GM21825 (cell line): ENCODE measurements at regions not wholly inside any gene's neighbourhood (a gene's known extent, or its start where the extent isn't known, plus 50 kb on each side); places are given as distances from the start of the nearest gene placed in this dataset.
A peak's percentile ranks its signal among the peaks of the same experiment; 100 is the strongest.

Experiments
- ATAC-seq: cut with Tn5 transposase; IDR thresholded peaks from one replicate; pipeline ENCODE4 v1.9.1; 2021; ENCODE audit warnings: mild to moderate bottlenecking, moderate library complexity; ENCODE audit not compliant: unreplicated experiment

DNA sequence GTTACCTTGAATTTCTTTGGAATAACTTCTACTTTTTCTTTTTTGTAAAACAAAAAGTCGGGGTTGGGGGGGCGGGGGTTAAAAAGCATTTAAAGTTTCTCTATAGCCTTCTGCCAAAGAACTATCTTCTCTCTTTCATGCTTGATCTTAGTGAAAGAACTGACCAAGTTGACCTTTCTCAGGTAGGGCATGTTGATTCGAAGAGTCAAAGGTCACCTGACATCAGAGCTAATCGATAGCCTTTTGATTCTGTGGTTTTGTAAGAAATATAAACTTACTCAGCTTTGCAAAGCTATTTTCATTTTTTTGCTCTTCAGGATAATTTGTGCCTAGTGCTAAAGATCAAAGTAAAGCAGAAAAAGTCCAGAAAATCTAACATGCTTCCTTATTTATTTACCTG is 181.5 kb downstream of the IRS2 start:
- ATAC-seq, result no peak

DNA sequence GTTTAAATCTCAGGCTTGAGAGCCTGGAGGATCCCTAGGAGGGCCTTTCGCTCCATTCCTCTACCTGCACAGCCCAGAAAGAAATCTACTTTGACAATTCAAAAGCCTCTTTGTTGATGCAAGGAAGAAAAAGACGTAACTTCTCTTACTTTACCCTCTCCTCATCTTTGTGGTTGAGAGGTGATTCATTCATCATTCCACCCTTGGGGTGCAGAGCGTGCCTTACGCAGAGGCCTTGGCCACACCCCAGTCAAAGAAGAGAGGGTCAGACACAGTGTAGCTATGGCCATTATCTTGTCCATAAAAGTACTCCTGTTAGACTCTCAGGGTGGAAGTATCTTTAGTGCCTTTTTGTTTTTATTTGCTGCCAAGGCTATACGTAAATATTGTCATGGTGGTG is 184.0 kb downstream of the IRS2 start:
- ATAC-seq, result no peak

DNA sequence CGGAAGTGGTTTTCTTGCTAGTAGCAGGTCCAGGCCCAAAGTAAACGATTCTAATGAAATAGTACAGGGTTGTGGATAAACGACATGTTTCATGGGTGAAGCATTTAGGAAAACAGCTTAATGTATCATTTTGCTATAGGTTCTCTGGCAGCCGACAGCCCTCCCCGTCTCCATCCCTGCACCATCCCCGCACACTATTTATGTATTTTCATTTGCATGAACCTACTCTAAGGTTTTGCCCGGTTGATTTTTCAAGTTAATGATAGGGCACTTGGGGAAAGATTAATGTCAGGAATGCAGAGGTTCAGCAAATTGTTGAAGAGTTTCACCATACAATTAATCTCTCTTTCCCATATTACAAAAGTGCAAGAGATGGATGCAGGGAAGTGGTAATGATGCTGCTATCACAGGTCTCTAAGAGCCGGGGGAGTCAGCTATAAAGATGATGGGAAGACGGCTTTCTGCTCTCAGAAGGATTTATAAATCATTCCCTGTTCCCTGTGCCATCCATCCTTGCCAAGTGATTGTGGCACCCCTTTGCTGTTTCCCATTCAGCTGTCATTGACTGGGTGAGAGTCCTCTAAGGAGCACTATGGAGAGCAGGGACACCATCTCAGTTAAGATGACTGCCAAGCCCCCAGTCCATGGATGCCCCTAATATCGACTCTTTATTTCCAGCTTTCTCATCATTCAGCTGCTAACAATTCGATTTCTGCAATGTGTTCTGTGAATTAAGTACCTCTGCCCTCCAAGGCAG is 186.3 kb downstream of the IRS2 start:
- ATAC-seq, result no peak

DNA sequence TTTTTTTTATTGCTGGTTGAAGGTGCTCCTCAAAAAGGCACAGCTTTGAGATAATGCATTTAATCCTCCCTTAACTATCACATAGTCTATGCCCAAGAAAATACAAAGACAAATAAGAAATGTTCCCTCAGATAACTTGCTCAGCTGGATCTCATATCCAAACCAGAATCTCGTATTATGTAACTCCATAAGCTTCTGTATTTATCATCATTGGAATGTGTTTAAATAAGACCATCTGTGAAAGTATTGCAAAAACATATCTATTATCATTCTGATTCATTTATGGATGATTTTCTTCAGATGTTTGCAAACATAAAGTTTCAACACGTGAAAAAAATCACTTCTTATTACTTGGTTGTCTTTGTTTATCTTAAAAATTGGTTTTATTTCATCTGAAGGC is 190.9 kb downstream of the IRS2 start:
- no peak for ATAC-seq

DNA sequence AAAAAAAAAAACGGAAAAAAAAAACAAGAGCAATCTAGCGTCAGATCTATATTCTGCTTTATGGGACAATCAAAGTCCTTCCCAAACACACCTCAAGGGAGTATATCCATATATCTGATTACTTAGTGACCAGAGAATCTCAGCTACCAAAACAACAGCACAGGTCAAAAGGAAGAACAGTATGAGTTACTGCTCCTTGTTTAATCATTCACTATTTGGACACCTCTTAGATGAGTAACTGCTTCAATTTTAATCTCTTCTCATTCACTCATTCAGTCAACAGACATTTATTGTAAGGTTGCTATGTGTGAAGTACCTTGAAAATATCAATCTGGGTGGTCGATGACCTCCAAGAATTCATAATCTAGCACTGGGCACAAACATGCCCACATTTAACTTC is 193.2 kb downstream of the IRS2 start:
- ATAC-seq, result no peak

DNA sequence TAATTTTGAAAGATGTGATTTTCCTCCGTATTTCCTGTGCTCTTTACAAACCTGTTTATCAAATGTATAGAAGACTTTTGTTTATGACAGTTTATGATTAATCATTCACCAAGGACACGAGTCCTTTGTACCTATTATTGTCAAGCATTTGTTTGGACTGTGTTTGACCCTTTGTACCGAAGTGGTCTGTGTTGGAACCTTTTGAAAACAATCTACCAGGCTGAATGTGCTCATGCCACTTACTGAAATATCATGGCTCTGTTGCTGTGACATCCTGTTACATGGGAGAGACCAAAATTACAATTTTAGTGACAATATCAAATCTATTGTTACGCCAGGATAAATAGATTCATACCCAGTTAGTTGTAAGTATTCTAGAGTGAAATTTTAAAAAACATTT is 193.6 kb downstream of the IRS2 start:
- ATAC-seq, result no peak

DNA sequence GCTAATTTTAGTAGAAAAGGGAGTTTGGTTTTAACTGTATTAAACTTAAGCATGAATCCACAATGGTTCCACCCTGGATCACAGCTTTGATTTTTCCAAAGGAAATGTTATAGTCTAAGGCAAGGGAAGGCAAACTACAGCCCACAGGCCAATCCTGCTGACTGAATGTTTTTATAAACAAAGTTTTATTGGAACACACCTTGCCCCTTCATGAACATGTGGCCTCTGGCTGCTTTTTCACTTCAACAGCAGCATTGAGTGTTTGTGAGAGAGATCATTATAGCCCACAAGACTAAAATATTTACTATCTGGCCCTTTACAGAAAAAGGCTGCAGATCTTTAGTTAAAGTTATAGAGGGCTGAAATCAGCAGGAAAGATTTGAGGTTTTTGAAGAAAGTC is 198.7 kb downstream of the IRS2 start:
- no peak for ATAC-seq

DNA sequence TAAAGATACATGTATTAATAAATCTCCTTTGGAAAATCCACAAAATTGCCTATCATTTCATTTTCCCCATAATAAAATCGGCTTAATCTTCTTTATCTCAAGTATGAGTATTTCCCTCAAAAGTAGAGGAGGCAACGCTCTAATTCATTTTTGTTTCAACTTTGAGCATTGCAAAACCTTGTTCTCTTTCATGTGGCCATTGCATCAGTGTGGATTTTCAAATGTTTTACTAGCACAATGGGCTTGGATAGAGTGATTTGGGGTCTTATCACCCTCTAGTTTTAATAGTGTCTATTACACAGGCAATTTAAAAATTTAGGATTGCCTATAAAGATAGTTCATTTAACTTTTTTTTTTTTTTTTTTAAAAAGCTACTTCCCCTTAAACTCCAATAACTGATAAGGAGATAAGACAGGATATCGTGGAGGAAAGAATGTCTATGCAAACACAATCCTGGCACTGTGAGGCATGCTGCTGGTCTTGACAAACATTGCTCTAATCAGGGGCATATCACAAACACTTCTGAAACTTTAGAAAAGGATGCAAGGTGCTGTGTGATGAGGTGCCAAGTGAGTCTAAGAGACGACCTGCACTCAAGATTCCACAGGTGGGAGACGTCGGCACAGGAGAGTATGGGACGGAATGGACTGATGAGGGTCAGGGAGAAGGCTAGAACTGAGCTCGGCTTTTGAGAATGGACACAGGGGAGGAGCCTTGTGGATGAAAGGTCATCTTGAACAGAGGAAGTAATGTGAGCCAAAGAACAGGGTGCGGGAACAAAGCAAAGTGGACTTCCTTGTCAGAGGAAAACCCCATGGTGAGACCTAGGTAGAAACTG is 199.7 kb downstream of the IRS2 start:
- ATAC-seq, result no peak

DNA sequence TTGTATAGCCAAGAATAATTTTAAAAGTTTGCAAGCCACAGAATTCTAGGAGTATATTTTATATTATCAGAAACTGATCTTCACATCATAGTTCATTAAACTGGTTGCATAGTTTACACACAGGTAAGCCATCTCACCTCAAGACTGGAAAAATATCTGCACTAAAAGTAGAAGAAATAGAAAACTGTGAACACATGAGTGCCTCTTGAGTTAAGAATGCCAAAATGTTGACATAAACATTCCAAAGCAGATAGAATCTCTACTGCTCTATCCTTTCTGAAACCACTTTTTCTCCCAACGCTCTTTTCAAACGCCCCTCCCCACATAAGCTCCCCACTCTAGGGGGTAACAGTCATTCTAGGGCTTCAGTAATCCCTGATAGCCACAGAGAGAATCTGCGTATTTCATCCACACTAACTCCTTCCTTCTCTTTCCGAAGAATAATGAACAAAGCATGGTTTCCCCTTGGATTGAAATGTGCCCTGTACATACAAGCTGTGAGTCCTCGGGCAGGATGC is 201.5 kb downstream of the IRS2 start:
- no peak for ATAC-seq

DNA sequence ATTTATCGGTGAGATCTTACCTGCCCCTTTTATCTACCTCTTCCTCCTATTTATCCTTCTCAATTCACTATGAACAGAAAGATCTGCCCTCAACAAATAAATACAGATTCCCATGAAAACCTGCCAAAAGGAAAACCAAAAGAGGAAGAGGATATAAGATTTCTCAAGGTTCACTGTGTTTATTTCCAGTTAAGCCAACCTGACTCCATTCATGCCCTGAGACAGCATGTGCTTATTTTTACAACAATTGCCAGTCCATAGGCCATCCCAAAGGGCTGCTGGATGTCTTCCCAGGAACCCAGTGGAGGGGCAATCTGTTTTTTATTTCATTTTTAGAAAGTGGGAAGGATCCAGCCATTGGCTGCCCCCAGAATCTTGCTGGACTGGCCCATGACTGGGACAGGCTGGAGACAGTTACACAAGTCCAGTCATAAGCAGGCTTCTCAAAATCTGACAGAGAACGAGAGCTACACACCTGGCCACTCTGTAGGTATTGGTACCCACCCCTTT is 209.1 kb downstream of the IRS2 start:
- no peak for ATAC-seq

DNA sequence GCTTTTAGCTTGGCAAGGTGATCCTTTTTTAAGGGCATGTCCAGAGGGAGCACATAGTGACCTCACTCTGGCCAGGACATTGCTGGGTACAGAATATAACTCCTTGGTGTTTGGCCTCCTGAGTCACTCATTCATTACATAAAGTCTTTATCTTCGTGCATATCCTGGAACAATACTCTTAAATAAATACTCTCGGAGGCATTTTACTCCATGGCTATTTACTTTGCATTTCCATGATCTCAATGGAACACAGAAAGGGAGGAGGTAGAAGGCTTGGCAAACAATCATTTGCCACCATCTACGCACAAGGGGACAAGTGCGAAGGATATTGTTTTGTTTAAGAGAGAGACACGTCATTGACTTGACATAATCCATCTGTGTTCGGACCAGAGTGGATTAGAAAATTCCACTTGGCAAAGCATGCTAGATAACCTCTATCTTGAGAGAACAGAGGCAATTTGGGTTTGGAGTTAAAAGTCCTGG is 210.0 kb downstream of the IRS2 start:
- no peak for ATAC-seq

DNA sequence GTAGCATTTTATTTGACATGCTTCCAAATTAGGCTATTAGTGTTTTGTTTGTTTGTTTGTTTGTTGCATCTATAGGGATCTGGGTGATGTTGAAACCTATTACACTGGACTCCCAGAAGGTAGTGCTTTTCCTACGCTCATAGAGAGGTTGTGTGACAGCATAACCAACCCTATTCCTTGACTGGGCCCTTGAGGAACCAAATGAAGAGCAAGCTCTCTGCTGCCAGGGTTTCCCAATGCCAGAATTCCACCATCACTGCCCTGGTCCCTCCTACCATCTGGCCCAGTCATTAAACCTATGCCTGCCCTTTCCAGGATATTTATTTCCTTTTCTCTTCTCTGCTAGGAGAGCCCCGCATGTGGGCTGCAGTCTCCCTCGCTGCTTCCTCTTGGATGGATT is 210.6 kb downstream of the IRS2 start:
- ATAC-seq, result no peak

DNA sequence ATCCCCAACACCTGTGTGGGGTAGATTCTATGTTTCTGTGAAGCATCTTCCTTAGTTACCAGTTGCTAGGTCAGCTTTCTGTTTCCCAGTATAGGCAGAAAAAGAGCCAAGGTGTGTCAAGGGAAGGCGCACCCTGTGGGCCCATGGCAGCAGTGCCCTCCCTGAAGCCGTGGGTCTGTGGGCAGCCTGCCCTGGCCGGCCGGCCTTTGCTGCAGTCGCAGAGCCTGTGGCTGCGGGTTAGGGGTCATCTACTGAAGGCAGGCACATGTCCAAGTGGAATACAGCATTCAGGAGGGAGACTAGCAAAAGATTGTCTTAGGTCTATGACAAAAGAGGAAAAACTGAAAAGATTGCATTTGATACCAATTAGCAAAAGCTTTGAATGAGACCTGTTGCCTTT is 214.0 kb downstream of the IRS2 start:
- no peak for ATAC-seq

DNA sequence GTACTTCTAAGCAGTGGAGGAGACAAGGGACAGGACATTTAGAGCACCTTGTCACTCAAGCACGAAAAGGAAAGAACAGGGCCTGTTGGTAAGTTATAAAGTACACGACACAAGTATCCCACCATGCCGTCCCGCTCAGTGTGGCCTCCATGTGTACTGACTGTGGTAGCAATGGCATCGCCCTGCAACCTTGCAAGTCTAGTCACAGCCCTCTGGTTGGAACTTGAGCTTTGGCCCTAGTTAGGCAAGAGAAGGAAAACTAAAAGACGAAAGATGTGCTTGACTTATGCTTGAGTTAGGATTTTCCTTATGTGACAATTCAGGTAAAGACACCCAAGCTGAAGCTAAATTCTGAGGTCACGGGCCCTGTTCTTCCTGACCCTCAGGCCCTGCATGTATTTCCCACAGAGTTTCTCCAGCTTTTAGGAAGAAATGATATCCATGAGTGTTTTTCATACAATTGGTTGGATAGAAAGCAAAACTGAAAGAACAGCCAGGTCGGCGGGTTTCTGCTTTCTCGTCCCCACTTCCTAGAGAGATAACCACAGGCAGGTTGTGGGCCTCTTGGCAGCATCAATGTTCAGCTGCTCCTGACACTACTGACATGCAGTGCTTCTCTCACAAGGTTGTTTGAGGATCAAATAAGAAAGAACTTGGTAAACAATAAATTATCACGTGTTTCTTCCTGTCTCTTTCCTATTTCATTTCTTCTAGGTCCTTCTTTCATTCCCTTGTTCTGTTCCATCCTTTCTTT is 216.2 kb downstream of the IRS2 start:
- ATAC-seq, result peak; percentile 97

DNA sequence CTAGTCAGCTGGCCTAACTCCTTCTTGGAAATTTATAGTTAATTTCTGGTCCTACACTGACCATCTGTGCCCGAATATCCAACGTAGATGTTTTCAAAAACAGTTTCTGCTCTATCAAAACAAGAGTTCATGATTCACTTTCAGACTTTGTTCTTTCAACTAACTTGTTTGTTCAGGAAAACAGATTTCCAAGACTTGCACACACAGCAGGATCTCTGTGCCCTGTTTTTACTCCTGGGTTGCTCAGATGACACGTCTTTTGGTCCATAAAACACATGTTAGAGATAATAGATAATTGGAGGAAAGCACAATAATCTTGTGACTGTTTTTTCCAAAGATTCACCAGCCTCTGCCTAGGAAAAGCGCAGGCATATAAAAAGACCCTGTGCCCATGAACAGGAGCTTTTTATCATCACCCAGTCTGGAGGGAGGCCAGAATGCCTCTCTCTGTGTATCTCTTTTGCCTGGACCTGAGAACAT is 218.0 kb downstream of the IRS2 start:
- no peak for ATAC-seq

DNA sequence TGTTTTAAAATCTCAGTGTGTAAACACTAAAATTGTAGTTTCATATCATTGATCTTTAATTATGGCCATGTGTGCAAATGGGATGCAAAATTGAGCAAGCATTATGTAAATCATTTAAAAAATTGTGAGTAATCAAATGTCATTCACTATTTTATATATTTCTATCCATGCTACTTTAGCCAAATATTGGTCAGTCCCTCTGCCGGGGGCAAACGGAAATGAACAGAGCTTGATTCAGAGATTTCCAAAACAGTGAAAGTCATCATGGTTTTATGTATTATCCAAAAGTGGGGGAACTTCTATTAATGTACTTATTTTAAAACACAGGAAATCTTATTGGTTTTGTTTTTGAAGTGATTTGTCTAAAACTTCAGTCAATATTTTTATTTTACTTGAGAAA is 219.1 kb downstream of the IRS2 start:
- ATAC-seq, result no peak

DNA sequence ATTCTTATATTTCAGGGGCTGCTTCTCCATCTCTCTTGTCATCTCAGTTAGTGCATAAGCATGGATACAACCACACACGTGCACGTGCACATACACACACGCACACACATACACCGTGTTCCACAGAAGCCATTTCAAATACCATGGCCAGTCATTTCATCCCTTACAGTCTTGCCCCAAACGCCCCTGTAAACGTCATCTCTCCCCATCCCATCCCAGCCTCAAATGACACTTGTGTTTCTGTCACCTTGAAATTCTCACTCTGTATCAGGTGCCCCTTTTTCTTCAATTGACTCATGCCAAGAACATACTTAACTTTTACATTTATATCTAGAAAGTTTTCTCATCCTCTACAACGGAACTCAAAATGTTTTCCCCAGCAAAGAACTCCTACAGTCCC is 220.5 kb downstream of the IRS2 start:
- no peak for ATAC-seq

DNA sequence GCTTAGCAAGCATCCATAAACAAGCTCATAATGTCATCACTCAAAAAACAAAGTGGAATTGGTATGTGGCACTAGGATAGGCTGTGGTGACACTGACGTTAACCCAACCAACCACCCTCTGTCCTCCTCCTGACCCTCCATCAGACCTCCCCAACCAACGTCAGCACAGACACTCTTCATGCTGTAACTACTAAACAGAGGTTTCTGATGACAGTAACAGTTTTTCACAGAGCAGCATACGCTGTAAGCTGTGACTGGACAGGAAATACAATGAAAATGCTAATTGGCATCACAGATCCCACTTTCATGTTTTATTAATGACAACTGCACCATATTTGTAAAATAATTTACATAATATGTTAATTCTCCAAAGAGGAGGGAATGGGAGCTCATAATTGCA is 238.0 kb downstream of the IRS2 start:
- ATAC-seq, result no peak

DNA sequence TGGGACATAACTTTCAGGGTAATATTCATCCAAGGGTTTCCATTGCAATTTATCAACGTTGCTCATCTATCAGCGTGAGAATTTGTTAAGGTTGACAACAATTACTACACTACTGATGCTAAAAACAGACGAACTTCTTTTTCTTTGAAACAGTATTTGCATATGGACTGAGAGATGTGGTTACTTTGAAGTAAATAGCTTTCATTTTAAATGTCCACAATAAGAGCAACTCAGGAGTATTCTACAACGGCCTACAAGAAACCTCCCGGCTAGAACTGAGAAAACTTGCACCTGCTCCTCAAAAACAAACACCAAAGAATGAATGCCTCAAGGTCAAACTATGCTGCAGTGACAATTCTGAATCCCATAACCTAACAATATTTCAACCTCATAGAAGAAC is 238.4 kb downstream of the IRS2 start:
- ATAC-seq, result no peak

DNA sequence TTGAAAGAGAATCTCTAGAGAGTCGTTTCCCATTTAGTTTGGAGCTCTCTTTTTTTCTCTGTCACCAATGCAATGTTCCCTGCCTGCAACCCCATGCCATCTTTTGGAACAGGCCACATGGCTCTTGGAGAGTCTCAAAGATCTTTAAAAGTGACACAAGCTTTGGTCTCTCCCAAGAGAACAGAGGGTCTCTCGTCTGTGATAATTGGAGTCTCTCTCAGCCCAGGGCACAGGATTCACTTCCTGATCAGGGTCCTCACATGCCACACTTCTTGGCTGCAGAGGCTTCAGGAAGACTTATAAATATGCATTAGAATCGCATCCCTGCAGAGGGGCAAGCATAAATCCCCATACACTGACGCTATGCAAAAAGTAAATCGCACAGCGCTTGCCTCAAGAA is 240.5 kb downstream of the IRS2 start:
- no peak for ATAC-seq

DNA sequence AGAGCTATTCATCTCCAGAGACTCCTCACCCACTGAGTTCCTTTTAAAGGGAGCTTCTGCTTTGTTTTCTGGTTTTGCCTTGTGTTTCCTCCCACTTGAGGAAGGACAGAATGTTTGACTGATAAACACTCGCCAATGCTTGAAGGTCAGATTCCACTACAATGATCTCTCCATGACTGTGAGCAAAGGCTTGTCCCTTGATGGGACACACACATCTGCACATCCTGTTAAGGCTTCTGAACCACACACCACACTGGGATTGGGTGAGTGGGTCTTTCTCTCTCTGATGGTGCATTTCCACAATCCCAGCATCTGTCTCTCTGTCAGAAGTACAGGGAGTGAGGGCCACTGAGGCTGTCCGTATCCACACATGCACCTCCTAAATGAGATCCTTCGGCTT is 245.3 kb downstream of the IRS2 start:
- ATAC-seq, result no peak
